ENCODE measurements at regions not wholly inside any gene's neighbourhood (a gene's known extent, or its start where the extent isn't known, plus 50 kb on each side); places are given as distances from the start of the nearest gene placed in this dataset.

- DNase-seq (ENCODE audit: low spot score in 2 of 2): no peak
- Histone ChIP-seq H3K27ac (no peak overlapping the region), H3K27me3 (no peaks in the 10 kb centered on the region), H3K36me3 (no peaks in the 10 kb centered on the region), H3K4me3 (no peak overlapping the region), H3K9me3 (peaks cover 4 to 9% of the 10 kb centered on the region in 2 donors), H3K4me1 (no peaks in the 10 kb centered on the region)
- intact Hi-C loops (cut with DNase I; ENCODE audit: low total_unique reads): no loop called here
- TF ChIP-seq POLR2AphosphoS5 (IDR thresholded peaks at IDR 0.05) (no peak), POLR2A (IDR thresholded peaks at IDR 0.05) (no peak), CTCF (IDR thresholded peaks at IDR 0.05) (no peak)
Measured at GRCh38 chr13:91058066-91058465, 289.4 kb upstream of the MIR17HG start.

GRCh38 chr13:91058919-91059318, 288.6 kb upstream of the MIR17HG start:
- Histone ChIP-seq H3K9me3 (peaks cover 4 to 9% of the 10 kb centered on the region in 2 donors), H3K27ac (no peak overlapping the region), H3K27me3 (no peaks in the 10 kb centered on the region), H3K36me3 (no peaks in the 10 kb centered on the region), H3K4me1 (no peaks in the 10 kb centered on the region), H3K4me3 (no peak overlapping the region)
- intact Hi-C loops (cut with DNase I; ENCODE audit: low total_unique reads): no loop called here
- TF ChIP-seq POLR2AphosphoS5 (IDR thresholded peaks at IDR 0.05) (no peak), CTCF (IDR thresholded peaks at IDR 0.05) (no peak), POLR2A (IDR thresholded peaks at IDR 0.05) (no peak)
- no peak for DNase-seq (ENCODE audit: low spot score in 2 of 2)

- H3K27ac ChIP-seq: no peak overlapping the region
- no peak for TF ChIP-seq CTCF (IDR thresholded peaks at IDR 0.05)
- TF ChIP-seq POLR2AphosphoS5 (IDR thresholded peaks at IDR 0.05): no peak
- no peak for TF ChIP-seq POLR2A (IDR thresholded peaks at IDR 0.05)
- intact Hi-C loops (cut with DNase I; ENCODE audit: low total_unique reads): no loop called here
- H3K36me3 ChIP-seq: no peaks in the 10 kb centered on the region
- no peaks in the 10 kb centered on the region for H3K27me3 ChIP-seq
- no peaks in the 10 kb centered on the region for H3K4me1 ChIP-seq
- no peak overlapping the region for H3K4me3 ChIP-seq
- H3K9me3 ChIP-seq: no peaks in the 10 kb centered on the region
- DNase-seq (ENCODE audit: low spot score in 2 of 2): no peak
Measured at GRCh38 chr13:91066745-91067144, 280.7 kb upstream of the MIR17HG start.

GRCh38 chr13:91072486-91072885, 275.0 kb upstream of the MIR17HG start:
- Histone ChIP-seq H3K27ac (no peak overlapping the region), H3K27me3 (no peaks in the 10 kb centered on the region), H3K36me3 (no peaks in the 10 kb centered on the region), H3K4me3 (no peak overlapping the region), H3K4me1 (no peaks in the 10 kb centered on the region), H3K9me3 (no peaks in the 10 kb centered on the region)
- no peak for TF ChIP-seq POLR2A (IDR thresholded peaks at IDR 0.05)
- TF ChIP-seq POLR2AphosphoS5 (IDR thresholded peaks at IDR 0.05): no peak
- no peak for TF ChIP-seq CTCF (IDR thresholded peaks at IDR 0.05)
- intact Hi-C loops (cut with DNase I; ENCODE audit: low total_unique reads): no loop called here
- DNase-seq (ENCODE audit: low spot score in 2 of 2): no peak

- TF ChIP-seq POLR2A (IDR thresholded peaks at IDR 0.05) (no peak), POLR2AphosphoS5 (IDR thresholded peaks at IDR 0.05) (no peak), CTCF (IDR thresholded peaks at IDR 0.05) (no peak)
- DNase-seq (ENCODE audit: low spot score in 2 of 2): no peak
- intact Hi-C loops (cut with DNase I; ENCODE audit: low total_unique reads): no loop called here
- no peaks in the 10 kb centered on the region for H3K9me3 ChIP-seq
- H3K36me3 ChIP-seq: no peaks in the 10 kb centered on the region
- no peak overlapping the region for H3K4me3 ChIP-seq
- no peaks in the 10 kb centered on the region for H3K27me3 ChIP-seq
- no peaks in the 10 kb centered on the region for H3K4me1 ChIP-seq
- no peak overlapping the region for H3K27ac ChIP-seq
Measured at GRCh38 chr13:91074091-91074490, 273.4 kb upstream of the MIR17HG start.
